HepG2 (cell line): ENCODE measurements at regions not wholly inside any gene's neighbourhood (a gene's known extent, or its start where the extent isn't known, plus 50 kb on each side); places are given as distances from the start of the nearest gene placed in this dataset.

Experiments
- IKZF4 ChIP-seq: sonication (generic); formaldehyde crosslinking; IDR thresholded peaks from 2 replicates; pipeline ENCODE4 v1.5.1; 2020; ENCODE audit warnings: borderline replicate concordance, mild to moderate bottlenecking, low read depth, missing genetic modification reagents; ENCODE audit errors: not compliant biosample characterization
- MEIS1 ChIP-seq: sonication (generic); formaldehyde crosslinking; IDR thresholded peaks from 2 replicates; pipeline ENCODE4 v1.9.0; 2021; ENCODE audit warnings: mild to moderate bottlenecking, missing genetic modification reagents, moderate library complexity, borderline replicate concordance
- MXD4 ChIP-seq: IDR thresholded peaks from 2 replicates; pipeline ENCODE4 v1.6.1; 2016; ENCODE audit warnings: mild to moderate bottlenecking, missing biosample characterization, missing genetic modification reagents
- RBM39 ChIP-seq: fragments of 200-400 bp; formaldehyde crosslinking; IDR thresholded peaks from one replicate; pipeline ENCODE4 v1.6.1; 2018; ENCODE audit warnings: antibody characterized with exemption, mild to moderate bottlenecking, low read depth, low read length; ENCODE audit not compliant: poor library complexity, severe bottlenecking
- SNAPC4 ChIP-seq: sonication (generic); formaldehyde crosslinking; IDR thresholded peaks from 2 replicates; pipeline ENCODE4 v1.4.0; 2020; ENCODE audit warnings: mild to moderate bottlenecking, missing genetic modification reagents
- TBL1XR1 ChIP-seq: fragments of 150-350 bp; IDR thresholded peaks from 2 replicates; pipeline ENCODE4 v1.6.1; 2014; ENCODE audit warnings: borderline replicate concordance, low read length; ENCODE audit not compliant: partially characterized antibody
- THAP11 ChIP-seq: IDR thresholded peaks from 2 replicates; pipeline ENCODE4 v1.6.1; 2016; ENCODE audit warnings: missing biosample characterization, missing genetic modification reagents
- YEATS2 ChIP-seq: sonication (generic); formaldehyde crosslinking; IDR thresholded peaks from 2 replicates; pipeline ENCODE4 v1.4.0; 2020; ENCODE audit warnings: missing genetic modification reagents, borderline replicate concordance
- ZBTB37 ChIP-seq: sonication (generic); formaldehyde crosslinking; IDR thresholded peaks from 2 replicates; pipeline ENCODE4 v1.4.0; 2020; ENCODE audit warnings: mild to moderate bottlenecking, missing genetic modification reagents
- ZKSCAN8 ChIP-seq: IDR thresholded peaks from 2 replicates; pipeline ENCODE4 v1.6.1; 2016; ENCODE audit warnings: borderline replicate concordance, missing genetic modification reagents, missing compliant biosample characterization
- ZNF225 ChIP-seq: sonication (generic); formaldehyde crosslinking; IDR thresholded peaks from 2 replicates; pipeline ENCODE4 v1.4.0; 2020; ENCODE audit warnings: mild to moderate bottlenecking, missing genetic modification reagents
- ZNF337 ChIP-seq: sonication (generic); formaldehyde crosslinking; IDR thresholded peaks from 2 replicates; pipeline ENCODE4 v1.5.1; 2020; ENCODE audit warnings: missing genetic modification reagents, low read depth, mild to moderate bottlenecking, borderline replicate concordance
- ZNF496 ChIP-seq: sonication (generic); formaldehyde crosslinking; IDR thresholded peaks from 2 replicates; pipeline ENCODE4 v1.8.1; 2023; ENCODE audit warnings: mild to moderate bottlenecking, moderate library complexity, missing genetic modification reagents; ENCODE audit not compliant: insufficient replicate concordance
- ZNF747 ChIP-seq: sonication (generic); formaldehyde crosslinking; IDR thresholded peaks from 2 replicates; pipeline ENCODE4 v1.8.1; 2023; ENCODE audit warnings: missing genetic modification reagents, mild to moderate bottlenecking, borderline replicate concordance
- ZNF879 ChIP-seq: sonication (generic); formaldehyde crosslinking; IDR thresholded peaks from 2 replicates; pipeline ENCODE4 v1.8.1; 2023; ENCODE audit warnings: missing genetic modification reagents
- ZSCAN25 ChIP-seq: sonication (generic); formaldehyde crosslinking; IDR thresholded peaks from 2 replicates; pipeline ENCODE4 v1.8.0; 2022; ENCODE audit warnings: mild to moderate bottlenecking, missing genetic modification reagents
- TF ChIP-seq, protein P1 (sequence below): conservative IDR thresholded peaks from 2 replicates; pipeline ENCODE4 v1.6.1; 2018; ENCODE audit warnings: missing genetic modification reagents
- TF ChIP-seq, protein P2 (sequence below): IDR thresholded peaks from 2 replicates; pipeline ENCODE4 v1.6.1; 2016; ENCODE audit warnings: low read depth, control low read depth

DNA sequence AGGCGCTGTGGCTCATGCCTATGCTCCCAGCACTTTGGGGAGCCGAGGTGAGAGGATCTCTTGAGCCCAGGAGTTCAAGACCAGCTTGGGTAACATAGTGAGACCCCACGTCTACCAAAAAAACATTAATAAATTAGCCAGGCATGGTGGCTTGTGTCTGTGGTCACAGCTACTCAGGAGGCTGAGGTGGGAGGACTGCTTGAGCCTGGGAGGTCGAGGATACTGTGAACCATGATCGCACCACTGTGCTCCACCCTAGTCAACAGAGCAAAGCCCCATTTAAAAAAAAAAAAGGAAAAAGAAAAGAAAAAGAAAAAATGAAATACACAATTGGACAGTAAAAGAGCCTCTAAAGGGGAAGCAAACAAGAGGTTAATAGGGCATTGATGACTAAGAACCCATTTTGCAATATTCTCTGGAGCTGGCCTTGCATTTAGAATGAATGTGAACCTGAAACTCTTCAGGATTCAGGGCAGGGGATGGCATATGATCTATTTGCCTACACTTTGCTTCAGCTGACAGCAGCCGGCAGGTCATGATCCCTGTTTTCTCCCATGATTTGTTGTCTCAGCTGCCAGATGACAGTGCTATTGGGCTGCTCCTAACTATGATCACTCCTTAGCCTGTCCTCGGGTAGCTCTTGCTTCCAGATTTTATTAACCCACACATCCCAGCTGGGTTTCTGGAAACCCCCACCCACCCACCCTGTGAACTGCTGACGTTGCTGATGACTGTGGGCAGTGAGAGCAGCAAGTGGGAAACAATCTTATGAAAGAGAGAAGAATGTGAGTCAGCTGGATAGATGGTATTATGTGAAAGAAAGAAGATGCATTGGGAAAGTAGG, 83.8 kb upstream of the ELOVL5 start (continued):
- TF ChIP-seq, protein P1, sequence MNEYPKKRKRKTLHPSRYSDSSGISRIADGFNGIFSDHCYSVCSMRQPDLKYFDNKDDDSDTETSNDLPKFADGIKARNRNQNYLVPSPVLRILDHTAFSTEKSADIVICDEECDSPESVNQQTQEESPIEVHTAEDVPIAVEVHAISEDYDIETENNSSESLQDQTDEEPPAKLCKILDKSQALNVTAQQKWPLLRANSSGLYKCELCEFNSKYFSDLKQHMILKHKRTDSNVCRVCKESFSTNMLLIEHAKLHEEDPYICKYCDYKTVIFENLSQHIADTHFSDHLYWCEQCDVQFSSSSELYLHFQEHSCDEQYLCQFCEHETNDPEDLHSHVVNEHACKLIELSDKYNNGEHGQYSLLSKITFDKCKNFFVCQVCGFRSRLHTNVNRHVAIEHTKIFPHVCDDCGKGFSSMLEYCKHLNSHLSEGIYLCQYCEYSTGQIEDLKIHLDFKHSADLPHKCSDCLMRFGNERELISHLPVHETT = no peak
- no peak for TF ChIP-seq ZBTB37 (CRISPR knock-in tag)
- TF ChIP-seq, protein P2, sequence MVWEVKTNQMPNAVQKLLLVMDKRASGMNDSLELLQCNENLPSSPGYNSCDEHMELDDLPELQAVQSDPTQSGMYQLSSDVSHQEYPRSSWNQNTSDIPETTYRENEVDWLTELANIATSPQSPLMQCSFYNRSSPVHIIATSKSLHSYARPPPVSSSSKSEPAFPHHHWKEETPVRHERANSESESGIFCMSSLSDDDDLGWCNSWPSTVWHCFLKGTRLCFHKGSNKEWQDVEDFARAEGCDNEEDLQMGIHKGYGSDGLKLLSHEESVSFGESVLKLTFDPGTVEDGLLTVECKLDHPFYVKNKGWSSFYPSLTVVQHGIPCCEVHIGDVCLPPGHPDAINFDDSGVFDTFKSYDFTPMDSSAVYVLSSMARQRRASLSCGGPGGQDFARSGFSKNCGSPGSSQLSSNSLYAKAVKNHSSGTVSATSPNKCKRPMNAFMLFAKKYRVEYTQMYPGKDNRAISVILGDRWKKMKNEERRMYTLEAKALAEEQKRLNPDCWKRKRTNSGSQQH = peak; percentile 55; the same call in 1 of the 2 replicates
- TF ChIP-seq YEATS2 (CRISPR knock-in tag) = peak; percentile 62; the same call in 1 of the 2 replicates
- TF ChIP-seq ZSCAN25 (CRISPR knock-in tag) = no peak
- TF ChIP-seq ZNF879 (CRISPR knock-in tag) = no peak
- TF ChIP-seq RBM39 = no peak
- no peak for TF ChIP-seq ZKSCAN8 (CRISPR knock-in tag)
- no peak for TF ChIP-seq ZNF747 (CRISPR knock-in tag)
- TF ChIP-seq IKZF4 (CRISPR knock-in tag) = no peak
- no peak for TF ChIP-seq ZNF337
- TF ChIP-seq ZNF225 (CRISPR knock-in tag) = no peak
- no peak for TF ChIP-seq MEIS1 (CRISPR knock-in tag)
- TF ChIP-seq SNAPC4 (CRISPR knock-in tag) = no peak
- TF ChIP-seq ZNF496 (CRISPR knock-in tag) = no peak
- TF ChIP-seq THAP11 (CRISPR knock-in tag) = peak; percentile 64
- TF ChIP-seq MXD4 (CRISPR knock-in tag) = peak; percentile 24; the same call in 1 of the 2 replicates
- TF ChIP-seq TBL1XR1 = peak; percentile 94
